Osteoblast (primary cell): ENCODE measurements at regions not wholly inside any gene's neighbourhood (a gene's known extent, or its start where the extent isn't known, plus 50 kb on each side); places are given as distances from the start of the nearest gene placed in this dataset.
"Not testable (repeated sequence)": the region's sequence is repeated elsewhere in the genome, so short reads cannot be mapped to it uniquely, and the experiment has no call there.

Experiments
- DNase-seq: peaks from one replicate; pipeline ENCODE4 v3.0.0; 2011; ENCODE audit warnings: low spot score, mixed read lengths; ENCODE audit not compliant: insufficient read length; ENCODE audit errors: missing footprints
- H2AFZ ChIP-seq: 2 replicates; pipeline ENCODE4 v1.6.0; 2011; ENCODE audit warnings: mild to moderate bottlenecking, low read length
- H3K27ac ChIP-seq: 2 replicates; pipeline ENCODE4 v1.5.1; 2011; ENCODE audit warnings: mild to moderate bottlenecking, low read depth, low read length, moderate library complexity
- H3K27me3 ChIP-seq: 2 replicates; pipeline ENCODE4 v1.6.0; 2012; ENCODE audit warnings: mild to moderate bottlenecking, control low read depth, inconsistent platforms, low read length, moderate library complexity; ENCODE audit not compliant: insufficient read depth
- H3K36me3 ChIP-seq: 2 replicates; pipeline ENCODE4 v1.5.1; 2011; ENCODE audit warnings: mild to moderate bottlenecking, low read length, control low read depth, moderate library complexity; ENCODE audit not compliant: insufficient read depth
- H3K4me1 ChIP-seq: 2 replicates; pipeline ENCODE4 v1.5.1; 2011; ENCODE audit warnings: mild to moderate bottlenecking, low read length, control low read depth, moderate library complexity; ENCODE audit not compliant: insufficient read depth
- H3K4me2 ChIP-seq: 2 replicates; pipeline ENCODE4 v1.6.0; 2011; ENCODE audit warnings: mild to moderate bottlenecking, low read length; ENCODE audit not compliant: insufficient read depth
- H3K4me3 ChIP-seq: fragments of 200-600 bp; sonication (generic); 3 replicates; pipeline ENCODE4 v1.5.1; 2012; ENCODE audit warnings: mild to moderate bottlenecking, low read length, inconsistent platforms; ENCODE audit not compliant: insufficient read depth
- H3K79me2 ChIP-seq: 2 replicates; pipeline ENCODE4 v1.6.0; 2012; ENCODE audit warnings: mild to moderate bottlenecking, low read length, control low read depth, inconsistent platforms; ENCODE audit not compliant: insufficient read depth
- H3K9me3 ChIP-seq: 2 replicates; pipeline ENCODE4 v1.5.1; 2011; ENCODE audit warnings: low read depth, low read length, control low read depth
- H4K20me1 ChIP-seq: 2 replicates; pipeline ENCODE4 v1.6.0; 2012; ENCODE audit warnings: mild to moderate bottlenecking, low read length, control low read depth; ENCODE audit not compliant: insufficient read depth
- CTCF ChIP-seq: IDR thresholded peaks from 2 replicates; pipeline ENCODE4 v1.5.1; 2011; ENCODE audit warnings: mild to moderate bottlenecking, low read depth, low read length, moderate library complexity; ENCODE audit errors: extremely low read depth

- H3K27me3 ChIP-seq, H3K4me2 ChIP-seq, H3K9me3 ChIP-seq, H3K4me1 ChIP-seq, H3K36me3 ChIP-seq, H3K4me3 ChIP-seq, H2AFZ ChIP-seq, H4K20me1 ChIP-seq, DNase-seq, H3K79me2 ChIP-seq, H3K27ac ChIP-seq: not testable (repeated sequence)
Observed at GRCh38 chr15:24301999-24302398, 373.6 kb upstream of the NPAP1 start.

- H3K4me1 ChIP-seq, H3K27ac ChIP-seq, H3K4me2 ChIP-seq, H2AFZ ChIP-seq, H3K9me3 ChIP-seq, H4K20me1 ChIP-seq, H3K36me3 ChIP-seq, H3K4me3 ChIP-seq, H3K27me3 ChIP-seq, H3K79me2 ChIP-seq, DNase-seq: not testable (repeated sequence)
Observed at GRCh38 chr15:24304747-24305146, 370.8 kb upstream of the NPAP1 start.

- not testable (repeated sequence) for H3K36me3 ChIP-seq, H3K4me2 ChIP-seq, H3K9me3 ChIP-seq, H2AFZ ChIP-seq, H4K20me1 ChIP-seq, H3K79me2 ChIP-seq, H3K4me3 ChIP-seq, H3K27me3 ChIP-seq, H3K4me1 ChIP-seq, H3K27ac ChIP-seq, DNase-seq
Observed at GRCh38 chr15:24305643-24306042, 369.9 kb upstream of the NPAP1 start.

GRCh38 chr15:24309700-24310099, 365.9 kb upstream of the NPAP1 start:
- not testable (repeated sequence) for H3K27me3 ChIP-seq, H3K36me3 ChIP-seq, H3K9me3 ChIP-seq, H3K4me1 ChIP-seq, H3K79me2 ChIP-seq, H2AFZ ChIP-seq, H3K4me3 ChIP-seq, H4K20me1 ChIP-seq, DNase-seq, H3K4me2 ChIP-seq, H3K27ac ChIP-seq

GRCh38 chr15:24311692-24312091, 363.9 kb upstream of the NPAP1 start:
- not testable (repeated sequence) for H4K20me1 ChIP-seq, H3K9me3 ChIP-seq, H3K4me2 ChIP-seq, H3K4me3 ChIP-seq, H3K79me2 ChIP-seq, H3K27me3 ChIP-seq, DNase-seq, H3K4me1 ChIP-seq, H3K27ac ChIP-seq, H2AFZ ChIP-seq, H3K36me3 ChIP-seq

- H3K27ac ChIP-seq, DNase-seq, H3K4me3 ChIP-seq, H3K79me2 ChIP-seq, H3K4me1 ChIP-seq, H2AFZ ChIP-seq, H3K4me2 ChIP-seq, H3K27me3 ChIP-seq, H4K20me1 ChIP-seq, H3K9me3 ChIP-seq, H3K36me3 ChIP-seq: not testable (repeated sequence)
Observed at GRCh38 chr15:24316326-24316725, 359.2 kb upstream of the NPAP1 start.

- H3K27ac ChIP-seq, result no peak overlapping the region
- no peak overlapping the region for H3K4me2 ChIP-seq
- no peaks in the 10 kb centered on the region for H3K9me3 ChIP-seq
- H3K36me3 ChIP-seq, result no peaks in the 10 kb centered on the region
- H3K27me3 ChIP-seq, result no peaks in the 10 kb centered on the region
- no peaks in the 10 kb centered on the region for H4K20me1 ChIP-seq
- DNase-seq, result no peak
- H3K4me3 ChIP-seq, result no peak overlapping the region
- H3K79me2 ChIP-seq, result no peaks in the 10 kb centered on the region
- H3K4me1 ChIP-seq, result no peaks in the 10 kb centered on the region
- H2AFZ ChIP-seq, result no peak overlapping the region
- TF ChIP-seq CTCF, result no peak
Observed at GRCh38 chr15:24318981-24319380, 356.6 kb upstream of the NPAP1 start.

- DNase-seq, H2AFZ ChIP-seq, H4K20me1 ChIP-seq, H3K79me2 ChIP-seq, H3K27ac ChIP-seq, H3K27me3 ChIP-seq, H3K4me2 ChIP-seq, H3K9me3 ChIP-seq, H3K4me1 ChIP-seq, H3K4me3 ChIP-seq, H3K36me3 ChIP-seq: not testable (repeated sequence)
Observed at GRCh38 chr15:24324096-24324495, 351.5 kb upstream of the NPAP1 start.

GRCh38 chr15:24326513-24326912, 349.1 kb upstream of the NPAP1 start:
- H3K4me3 ChIP-seq, H3K79me2 ChIP-seq, H3K9me3 ChIP-seq, H3K4me2 ChIP-seq, H3K27me3 ChIP-seq, DNase-seq, H3K36me3 ChIP-seq, H4K20me1 ChIP-seq, H3K4me1 ChIP-seq, H3K27ac ChIP-seq, H2AFZ ChIP-seq: not testable (repeated sequence)
